ENCODE measurements at regions not wholly inside any gene's neighbourhood (a gene's known extent, or its start where the extent isn't known, plus 50 kb on each side); places are given as distances from the start of the nearest gene placed in this dataset.
A peak's percentile ranks its signal among the peaks of the same experiment; 100 is the strongest.
"Not testable (repeated sequence)": the region's sequence is repeated elsewhere in the genome, so short reads cannot be mapped to it uniquely, and the experiment has no call there.

- no peak for DNase-seq (ENCODE audit: low spot score)
Measured at GRCh38 chr10:118948786-118949185, 80.7 kb upstream of the NANOS1 start.

DNA sequence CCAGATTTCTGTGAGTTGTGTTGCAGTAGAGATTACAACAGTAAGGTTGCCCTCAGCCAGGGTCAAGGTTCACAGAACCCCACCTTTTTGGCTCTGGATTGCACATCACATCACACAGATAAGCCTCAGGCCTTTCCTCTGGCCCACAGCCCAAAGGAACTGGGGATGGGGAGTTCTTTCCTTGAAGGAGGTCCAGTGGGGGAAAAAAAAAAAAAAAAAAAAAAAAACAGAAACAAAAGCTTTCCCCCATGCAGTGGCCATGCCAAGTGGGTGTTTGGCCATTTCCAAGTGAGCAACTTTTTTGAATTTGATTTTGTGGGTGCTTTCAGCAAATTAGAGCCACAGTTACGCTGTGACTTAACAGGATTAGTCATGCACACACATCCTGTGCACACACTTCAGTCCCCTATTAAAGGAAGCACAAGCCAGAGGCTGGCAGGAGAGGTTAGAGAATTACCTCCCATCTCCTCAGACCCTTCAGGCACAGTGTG lies 79.3 kb upstream of the NANOS1 start:
- no peak for DNase-seq (ENCODE audit: low spot score)

DNA sequence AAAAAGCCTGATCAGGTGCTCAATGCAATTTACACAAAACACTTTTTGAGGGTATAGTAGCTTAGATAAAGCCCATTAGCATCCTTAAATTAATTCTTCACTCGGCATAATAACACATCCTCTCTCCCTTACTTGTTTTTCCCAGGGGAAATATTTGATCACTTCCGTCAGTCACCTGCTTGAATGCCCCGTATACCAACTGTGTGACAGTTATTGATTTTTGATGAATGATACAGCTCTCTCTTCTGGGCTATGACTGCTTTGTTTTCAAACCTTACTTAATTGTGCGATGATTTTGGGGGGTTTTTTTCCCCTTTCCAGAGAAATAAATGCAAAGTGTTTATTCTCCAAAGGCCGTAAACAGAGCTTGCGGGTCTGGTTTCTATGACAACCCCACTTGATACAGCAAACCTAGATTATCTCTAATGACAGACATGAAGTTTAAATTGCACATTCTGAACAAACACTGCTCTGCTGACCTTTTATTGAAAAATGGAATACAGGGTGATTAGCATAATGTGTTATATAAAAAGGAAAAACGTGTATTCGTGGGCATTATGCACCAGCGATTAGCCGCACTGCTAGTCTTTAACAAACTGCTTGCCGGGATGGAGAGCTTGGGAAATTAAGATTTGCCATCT lies 78.4 kb upstream of the NANOS1 start:
- DNase-seq (ENCODE audit: low spot score) = no peak

- DNase-seq (ENCODE audit: low spot score) = no peak
Measured at GRCh38 chr10:118952493-118953295, 76.8 kb upstream of the NANOS1 start.

DNA sequence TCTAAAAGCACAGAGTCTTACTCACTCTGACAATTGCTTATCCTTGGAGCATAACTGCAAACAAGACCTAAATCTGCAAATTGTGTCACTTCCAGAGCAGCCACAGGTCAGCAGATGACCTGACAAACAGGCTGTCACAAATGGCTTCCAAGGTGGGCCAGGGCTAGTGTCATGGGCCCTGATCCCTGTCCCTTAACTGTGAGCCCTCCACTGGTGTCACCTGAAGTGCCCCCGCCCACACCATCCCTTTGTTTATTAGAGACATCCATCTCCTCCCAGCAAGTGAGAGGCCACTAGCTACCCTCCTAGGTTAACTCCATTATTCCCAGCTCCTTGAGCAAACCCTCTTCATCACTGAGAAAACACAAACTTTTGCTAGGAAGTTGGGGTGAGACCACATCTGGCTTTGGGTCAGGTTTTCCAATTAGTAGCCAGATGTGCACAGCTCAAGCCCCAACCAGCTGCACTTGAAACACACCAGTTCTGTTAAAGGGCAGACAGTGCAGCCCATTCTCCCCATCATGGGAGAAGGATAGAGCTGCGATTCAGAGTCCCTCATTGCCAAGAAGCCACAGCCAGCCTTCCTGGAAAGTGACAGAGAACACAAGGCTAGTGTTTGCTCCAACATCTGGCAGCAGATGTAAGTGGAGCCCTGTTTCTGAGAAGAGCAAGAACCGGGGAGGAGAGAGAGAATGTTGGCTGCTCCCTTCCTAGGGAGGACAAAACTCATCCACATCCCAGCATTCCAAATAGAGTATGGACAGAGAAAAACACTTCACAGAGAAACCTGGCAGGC lies 75.7 kb upstream of the NANOS1 start:
- no peak for DNase-seq (ENCODE audit: low spot score)

GRCh38 chr10:118955531-118955930 lies 74.0 kb upstream of the NANOS1 start:
- no peak for DNase-seq (ENCODE audit: low spot score)

- DNase-seq (ENCODE audit: low spot score) = no peak
Measured at GRCh38 chr10:118955951-118956801, 73.3 kb upstream of the NANOS1 start.

- DNase-seq (ENCODE audit: low spot score) = no peak
Measured at GRCh38 chr10:118956802-118957442, 72.6 kb upstream of the NANOS1 start.

DNA sequence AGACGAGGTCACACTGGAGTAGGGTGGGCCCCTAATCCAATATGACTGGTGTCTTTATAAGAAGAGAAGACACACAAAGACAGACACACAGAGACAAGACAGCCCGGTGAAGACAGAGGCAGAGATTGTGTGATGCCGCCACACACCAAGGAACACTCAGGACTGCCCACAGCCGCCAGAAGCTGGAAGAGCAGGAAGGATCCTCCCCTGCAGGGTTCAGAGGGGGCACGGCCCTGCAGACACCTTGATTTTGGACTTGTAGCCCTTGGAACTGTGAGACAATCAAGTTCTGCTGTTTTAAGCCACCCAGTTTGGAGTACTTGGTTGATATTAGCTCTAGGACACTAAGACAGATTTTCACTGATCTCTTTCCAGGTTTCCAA lies 72.1 kb upstream of the NANOS1 start:
- no peak for DNase-seq (ENCODE audit: low spot score)

- DNase-seq (ENCODE audit: low spot score) = no peak
Measured at GRCh38 chr10:118957966-118958365, 71.5 kb upstream of the NANOS1 start.

DNA sequence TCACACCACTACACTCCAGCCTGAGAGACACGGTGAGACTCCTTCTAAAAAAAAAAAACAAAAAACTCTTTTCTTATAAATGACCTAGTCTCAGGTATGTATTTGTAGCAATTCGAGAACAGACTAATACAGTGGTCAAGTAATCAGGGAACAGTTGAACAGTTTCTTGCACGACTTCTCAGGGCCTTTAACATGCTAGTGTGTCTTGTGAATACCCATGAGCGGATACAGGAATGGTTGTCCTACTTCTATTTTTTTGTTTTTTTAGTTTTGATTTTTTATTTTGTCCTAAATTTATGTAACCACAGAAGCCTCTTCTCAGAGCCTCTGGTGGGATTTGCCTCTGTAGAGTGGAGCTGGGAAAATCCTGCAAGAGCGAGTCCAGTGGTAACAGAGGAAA lies 71.0 kb upstream of the NANOS1 start:
- no peak for DNase-seq (ENCODE audit: low spot score)

DNA sequence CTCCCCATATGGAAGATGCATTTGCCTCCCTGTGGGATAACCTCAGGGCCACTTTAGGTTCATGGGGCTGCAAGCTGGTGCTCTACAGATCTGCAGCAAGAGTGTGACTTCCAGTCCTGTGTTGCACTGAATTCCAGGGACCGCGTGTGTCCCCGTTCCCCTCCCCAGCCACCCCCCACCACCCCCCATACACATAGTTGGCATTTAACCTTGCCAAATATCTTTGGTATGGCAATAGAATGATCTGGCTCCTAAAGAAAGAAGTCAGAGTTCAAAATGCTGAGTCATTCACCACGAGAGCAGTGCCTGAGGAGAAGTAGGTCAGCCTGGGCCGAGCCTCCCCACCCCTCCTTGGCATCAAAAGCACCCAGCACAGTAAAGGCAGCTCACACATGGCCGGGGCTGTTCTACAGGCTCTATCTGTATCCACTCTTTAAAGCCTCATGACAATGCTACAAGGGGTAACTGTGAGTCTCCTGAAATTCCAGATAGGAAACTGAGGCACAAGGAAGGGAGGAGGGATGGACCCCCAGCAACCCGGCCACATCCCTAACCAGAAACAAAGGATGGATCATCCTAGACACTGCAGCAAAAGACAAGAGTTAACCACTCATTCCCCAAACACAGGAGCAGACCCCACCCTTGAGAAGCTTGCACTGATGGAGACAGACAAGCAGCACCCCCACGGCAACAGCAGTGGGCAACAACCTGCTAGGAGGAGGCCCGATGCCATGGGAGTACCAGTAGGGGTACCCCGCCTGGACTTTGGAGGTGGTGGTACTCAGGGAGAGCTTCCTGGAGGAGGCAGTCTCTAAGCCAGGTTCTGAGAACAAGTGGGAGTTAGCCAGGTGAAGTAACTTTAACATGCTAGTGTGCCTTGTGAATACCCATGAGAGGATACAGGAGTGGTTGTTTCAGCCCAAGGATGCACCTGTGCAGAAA lies 70.3 kb upstream of the NANOS1 start:
- DNase-seq (ENCODE audit: low spot score) = peak; percentile 83

DNA sequence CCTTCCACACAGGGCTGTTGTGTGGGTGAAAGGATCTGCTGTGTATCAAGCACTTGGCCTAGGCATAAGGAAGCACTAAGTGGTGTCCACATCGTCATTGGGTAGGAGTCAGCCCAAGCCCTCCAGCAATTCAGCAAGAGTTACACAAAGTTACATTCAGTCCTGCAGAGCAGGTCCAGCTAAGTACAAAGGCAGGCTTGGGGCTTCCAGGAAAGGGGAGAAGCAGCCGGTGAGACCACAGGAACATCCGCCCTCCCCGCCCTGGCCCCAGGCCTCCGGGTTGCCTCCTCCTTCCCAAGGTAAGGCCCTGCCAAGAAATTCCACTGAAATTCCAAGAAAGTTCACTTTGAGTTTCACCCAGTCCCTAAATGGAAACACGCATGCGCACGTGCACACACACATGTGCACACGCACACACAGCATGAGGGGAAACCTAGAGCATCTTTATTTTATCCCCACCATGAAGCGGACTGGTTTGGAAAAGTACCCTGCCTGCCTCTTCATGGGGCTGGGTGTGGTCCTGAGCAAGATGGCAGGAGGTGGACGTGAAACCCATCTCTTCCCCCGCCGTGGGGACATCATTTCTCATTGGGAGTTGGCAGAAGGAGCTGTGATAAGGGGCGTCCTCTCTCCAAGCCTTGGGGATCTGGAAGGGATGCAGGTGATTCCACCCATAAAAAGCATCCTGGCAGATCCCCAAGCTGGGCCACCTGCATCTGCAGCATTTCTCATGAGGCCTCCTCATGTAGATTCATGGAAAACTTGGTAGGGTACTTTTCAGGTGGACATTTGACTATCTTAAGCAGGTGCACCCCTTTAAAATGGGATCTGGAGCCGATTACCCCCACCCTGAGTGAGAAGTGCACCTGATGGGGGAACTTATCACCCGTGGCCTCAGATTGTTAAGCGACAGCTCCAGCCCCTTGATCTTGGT lies 69.1 kb upstream of the NANOS1 start:
- DNase-seq (ENCODE audit: low spot score) = no peak

DNA sequence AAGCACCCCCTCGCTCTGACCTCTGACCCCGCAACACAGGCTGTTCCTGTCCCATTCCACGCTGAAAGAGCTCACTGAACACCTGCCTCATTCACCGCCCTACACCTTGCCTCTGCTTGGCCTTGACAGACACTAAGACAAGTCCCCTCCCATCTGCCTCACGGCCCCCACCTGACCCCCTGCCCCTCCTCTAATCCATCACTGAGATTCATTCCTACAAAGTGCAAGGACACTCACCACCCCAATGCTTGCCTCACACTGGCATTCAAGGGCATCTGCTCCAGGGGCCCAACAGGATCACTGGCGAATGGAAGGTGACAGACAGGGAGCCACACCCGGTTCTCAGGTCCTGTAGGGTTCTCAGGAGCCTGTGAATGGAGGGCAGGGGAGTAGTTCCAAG lies 68.1 kb upstream of the NANOS1 start:
- DNase-seq (ENCODE audit: low spot score) = no peak

- not testable (repeated sequence) for DNase-seq (ENCODE audit: low spot score)
Measured at GRCh38 chr10:118962331-118962868, 67.1 kb upstream of the NANOS1 start.

DNA sequence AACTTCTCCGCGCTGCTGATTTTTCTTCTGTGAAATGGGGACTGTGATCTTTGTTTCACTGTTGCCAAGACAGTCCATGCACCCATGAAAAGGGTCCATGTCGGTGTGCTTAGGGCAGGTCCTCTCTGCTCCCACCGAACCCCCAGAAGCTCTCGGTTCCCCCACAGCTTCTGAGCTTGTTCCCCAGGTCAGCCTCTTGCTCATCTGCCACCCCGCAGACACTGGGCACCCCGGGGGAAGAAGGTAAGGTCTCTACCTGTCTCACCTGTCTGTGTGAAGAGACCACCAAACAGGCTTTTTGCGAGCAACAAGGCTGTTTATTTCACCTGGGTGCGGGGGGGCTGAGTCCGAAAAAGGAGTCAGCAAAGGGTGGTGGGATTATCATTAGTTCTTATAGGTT lies 66.2 kb upstream of the NANOS1 start:
- DNase-seq (ENCODE audit: low spot score) = no peak

DNA sequence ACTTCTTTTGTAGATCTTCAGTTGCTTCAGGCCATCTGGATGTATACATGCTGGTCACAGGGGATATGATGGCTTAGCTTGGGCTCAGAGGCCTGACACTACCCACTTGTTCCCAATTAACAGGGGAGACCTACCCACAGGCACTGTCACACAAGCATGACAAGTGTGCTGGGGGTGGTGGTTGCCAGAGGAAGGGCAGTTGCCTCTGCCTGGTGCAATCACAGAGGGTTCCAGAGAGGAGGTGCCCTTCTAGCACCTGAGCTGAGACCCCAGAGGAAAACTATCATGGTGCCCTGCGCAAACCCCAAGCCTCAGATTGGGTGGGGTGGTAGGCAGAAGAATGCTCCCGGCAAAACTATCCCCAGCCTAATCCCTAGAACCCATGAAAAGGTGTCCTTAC lies 65.6 kb upstream of the NANOS1 start:
- no peak for DNase-seq (ENCODE audit: low spot score)

DNA sequence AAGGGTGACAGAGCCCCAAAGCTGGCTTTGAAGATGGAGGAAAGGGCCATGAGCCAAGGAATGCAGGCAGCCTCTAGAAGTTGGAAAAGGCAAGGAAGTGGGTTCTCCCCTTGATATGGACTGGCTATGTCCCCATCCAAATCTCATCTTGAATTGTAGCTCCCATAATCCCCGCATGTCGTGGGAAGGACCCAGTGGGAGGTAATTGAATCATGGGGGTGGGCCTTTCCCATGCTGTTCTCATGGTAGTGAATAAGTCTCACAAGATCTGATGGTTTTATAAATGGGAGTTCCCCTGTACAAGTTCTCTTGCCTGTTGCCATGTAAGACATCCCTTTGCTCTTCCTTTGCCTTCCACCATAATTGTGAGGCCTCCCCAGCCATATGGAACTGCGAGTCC lies 65.0 kb upstream of the NANOS1 start:
- DNase-seq (ENCODE audit: low spot score) = not testable (repeated sequence)
